Anterior cingulate cortex (tissue), 58 donors: ENCODE measurements at regions not wholly inside any gene's neighbourhood (a gene's known extent, or its start where the extent isn't known, plus 50 kb on each side); places are given as distances from the start of the nearest gene placed in this dataset.

Experiments
- DNase-seq, 58 donors: peaks; one replicate each; lab custom pipeline; 2025; lab: John Stamatoyannopoulos, UW

- DNase-seq: no peak
Measured at GRCh38 chr14:97604731-97605130, 807.5 kb downstream of the VRK1 start.

GRCh38 chr14:97618401-97618800 is 821.2 kb downstream of the VRK1 start:
- no peak for DNase-seq

- DNase-seq: no peak
Measured at GRCh38 chr14:97618917-97619690, 821.9 kb downstream of the VRK1 start.

GRCh38 chr14:97620066-97620465 is 822.9 kb downstream of the VRK1 start:
- DNase-seq: no peak

GRCh38 chr14:97624985-97625384 is 827.8 kb downstream of the VRK1 start:
- no peak for DNase-seq

GRCh38 chr14:97625477-97625876 is 828.3 kb downstream of the VRK1 start:
- no peak for DNase-seq

GRCh38 chr14:97626088-97626487 is 828.9 kb downstream of the VRK1 start:
- no peak for DNase-seq

- no peak for DNase-seq
Measured at GRCh38 chr14:97630249-97630648, 833.1 kb downstream of the VRK1 start.

GRCh38 chr14:97633131-97633738 is 836.1 kb downstream of the VRK1 start:
- DNase-seq: no peak

GRCh38 chr14:97634751-97635150 is 837.6 kb downstream of the VRK1 start:
- DNase-seq: peak in 6 of 58 donors; percentile 1 to 15 (median 2)

- DNase-seq: no peak
Measured at GRCh38 chr14:97638864-97639263, 841.7 kb downstream of the VRK1 start.

- no peak for DNase-seq
Measured at GRCh38 chr14:97640031-97640430, 842.8 kb downstream of the VRK1 start.

- no peak for DNase-seq
Measured at GRCh38 chr14:97641827-97642226, 844.6 kb downstream of the VRK1 start.

GRCh38 chr14:97642631-97643030 is 845.4 kb downstream of the VRK1 start:
- no peak for DNase-seq

GRCh38 chr14:97644365-97644764 is 847.2 kb downstream of the VRK1 start:
- DNase-seq: no peak

GRCh38 chr14:97649752-97650151 is 852.6 kb downstream of the VRK1 start:
- no peak for DNase-seq

GRCh38 chr14:97655169-97655948 is 858.2 kb downstream of the VRK1 start:
- no peak for DNase-seq

- no peak for DNase-seq
Measured at GRCh38 chr14:97657609-97658008, 860.4 kb downstream of the VRK1 start.

- no peak for DNase-seq
Measured at GRCh38 chr14:97687944-97688630, 890.9 kb downstream of the VRK1 start.

- no peak for DNase-seq
Measured at GRCh38 chr14:97688631-97689336, 891.6 kb downstream of the VRK1 start.
